ENCODE measurements at regions not wholly inside any gene's neighbourhood (a gene's known extent, or its start where the extent isn't known, plus 50 kb on each side); places are given as distances from the start of the nearest gene placed in this dataset.

DNA sequence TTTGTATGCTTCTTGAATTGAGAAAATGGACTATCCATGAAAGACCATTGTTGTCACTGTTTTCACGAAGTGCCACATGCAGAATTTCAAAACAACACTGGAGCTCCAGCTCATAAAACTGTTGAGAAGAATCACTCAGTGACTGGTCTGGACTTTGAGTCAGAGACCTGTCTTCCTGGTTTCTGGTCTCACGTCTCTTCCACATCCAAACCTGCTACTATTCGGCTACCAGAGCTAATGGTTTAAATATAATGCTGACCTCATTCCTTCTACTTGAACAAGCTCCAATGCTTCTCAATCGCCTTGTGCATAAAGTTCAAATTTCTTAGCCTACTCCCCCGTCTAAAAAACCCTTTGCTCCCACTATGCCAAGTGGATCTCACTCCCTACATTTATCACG is 227.9 kb upstream of the NR2F2 start:
- no peak overlapping the region for H3K27ac ChIP-seq (ENCODE audit: low read depth, low read length, poor library complexity, severe bottlenecking)
- CTCF ChIA-PET, result no interaction called here
- TF ChIP-seq EZH2 (IDR thresholded peaks at IDR 0.05; ENCODE audit: borderline replicate concordance, low read depth, low read length, poor library complexity, severe bottlenecking), result no peak
- TF ChIP-seq, protein P1, sequence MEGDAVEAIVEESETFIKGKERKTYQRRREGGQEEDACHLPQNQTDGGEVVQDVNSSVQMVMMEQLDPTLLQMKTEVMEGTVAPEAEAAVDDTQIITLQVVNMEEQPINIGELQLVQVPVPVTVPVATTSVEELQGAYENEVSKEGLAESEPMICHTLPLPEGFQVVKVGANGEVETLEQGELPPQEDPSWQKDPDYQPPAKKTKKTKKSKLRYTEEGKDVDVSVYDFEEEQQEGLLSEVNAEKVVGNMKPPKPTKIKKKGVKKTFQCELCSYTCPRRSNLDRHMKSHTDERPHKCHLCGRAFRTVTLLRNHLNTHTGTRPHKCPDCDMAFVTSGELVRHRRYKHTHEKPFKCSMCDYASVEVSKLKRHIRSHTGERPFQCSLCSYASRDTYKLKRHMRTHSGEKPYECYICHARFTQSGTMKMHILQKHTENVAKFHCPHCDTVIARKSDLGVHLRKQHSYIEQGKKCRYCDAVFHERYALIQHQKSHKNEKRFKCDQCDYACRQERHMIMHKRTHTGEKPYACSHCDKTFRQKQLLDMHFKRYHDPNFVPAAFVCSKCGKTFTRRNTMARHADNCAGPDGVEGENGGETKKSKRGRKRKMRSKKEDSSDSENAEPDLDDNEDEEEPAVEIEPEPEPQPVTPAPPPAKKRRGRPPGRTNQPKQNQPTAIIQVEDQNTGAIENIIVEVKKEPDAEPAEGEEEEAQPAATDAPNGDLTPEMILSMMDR (conservative IDR thresholded peaks at IDR 0.05; ENCODE audit: low read depth, low read length), result no peak

DNA sequence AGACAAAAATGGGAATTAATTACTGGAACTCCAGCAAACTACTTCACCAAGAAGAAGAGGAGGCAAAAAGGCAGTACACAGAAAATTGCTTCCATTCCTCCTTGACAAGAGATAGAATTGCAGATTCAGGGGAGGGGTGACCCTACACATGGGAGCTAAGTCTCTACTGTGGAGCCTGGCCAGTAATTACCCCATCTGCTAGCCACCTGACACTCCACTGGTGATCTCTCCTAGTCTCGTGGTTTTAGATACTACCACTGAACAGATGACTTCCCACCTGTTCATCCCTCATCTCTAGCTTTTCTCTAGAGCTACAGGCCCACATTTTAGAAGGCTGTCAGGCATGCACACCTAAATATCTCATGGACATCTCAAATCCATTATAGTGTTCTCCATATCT is 224.3 kb upstream of the NR2F2 start:
- CTCF ChIA-PET, result no interaction called here

More for the DNA sequence above, 227.9 kb upstream of the NR2F2 start:
- H3K4me3 ChIP-seq (ENCODE audit: low read depth, low read length, poor library complexity, severe bottlenecking), result no peak overlapping the region
- H3K27me3 ChIP-seq (replicated peaks; ENCODE audit: insufficient read depth, low read depth, low read length, poor library complexity), result no peaks in the 10 kb centered on the region
- H3K9me3 ChIP-seq (ENCODE audit: low read depth, low read length, poor library complexity, severe bottlenecking), result no peaks in the 10 kb centered on the region
- H3K36me3 ChIP-seq (ENCODE audit: insufficient read depth, low read length, poor library complexity, severe bottlenecking), result no peaks in the 10 kb centered on the region
- intact Hi-C loops (cut with micrococcal nuclease; ENCODE audit: unreplicated experiment), result no loop called here
- POLR2A ChIA-PET (ENCODE audit: low non-redundant PET), result no interaction called here
- BruUV-seq (replicated peaks), result no TSS peak
- peaks cover 8% of the 10 kb centered on the region for H3K4me1 ChIP-seq (ENCODE audit: insufficient read depth, low read length, poor library complexity, severe bottlenecking)
- no peak for DNase-seq (ENCODE audit: low spot score)

DNA sequence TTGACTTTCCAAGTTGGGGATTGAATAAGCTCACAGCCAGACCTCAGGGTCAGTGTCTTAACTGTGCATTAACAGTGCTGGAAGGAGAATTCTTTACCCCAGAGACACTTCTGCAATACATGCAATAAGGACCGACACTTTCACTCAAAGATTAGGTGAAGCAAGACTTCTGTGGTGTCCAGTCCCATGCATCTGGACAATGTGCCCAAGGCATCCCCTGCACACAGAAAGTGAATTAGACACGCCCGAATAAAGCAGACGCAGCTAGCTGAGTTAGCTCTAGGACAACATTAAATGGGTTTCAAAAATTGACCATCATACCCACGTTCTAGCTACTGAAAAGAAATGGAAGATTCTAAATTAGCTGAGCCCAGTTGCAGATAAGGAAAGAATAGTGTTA is 223.9 kb upstream of the NR2F2 start:
- H3K4me3 ChIP-seq (ENCODE audit: low read depth, low read length, poor library complexity, severe bottlenecking), result no peak overlapping the region
- ChIA-PET POLR2A (ENCODE audit: low non-redundant PET) (no interaction called here), CTCF (no interaction called here)
- TF ChIP-seq EZH2 (IDR thresholded peaks at IDR 0.05; ENCODE audit: borderline replicate concordance, low read depth, low read length, poor library complexity, severe bottlenecking), result no peak
- TF ChIP-seq, protein P1 (conservative IDR thresholded peaks at IDR 0.05; ENCODE audit: low read depth, low read length), result no peak
- H3K9me3 ChIP-seq (ENCODE audit: low read depth, low read length, poor library complexity, severe bottlenecking), result no peaks in the 10 kb centered on the region
- DNase-seq (ENCODE audit: low spot score), result no peak
- BruUV-seq (replicated peaks), result no TSS peak
- intact Hi-C loops (cut with micrococcal nuclease; ENCODE audit: unreplicated experiment), result no loop called here
- peaks cover 8% of the 10 kb centered on the region for H3K4me1 ChIP-seq (ENCODE audit: insufficient read depth, low read length, poor library complexity, severe bottlenecking)
- H3K27ac ChIP-seq (ENCODE audit: low read depth, low read length, poor library complexity, severe bottlenecking), result no peak overlapping the region
- H3K27me3 ChIP-seq (replicated peaks; ENCODE audit: insufficient read depth, low read depth, low read length, poor library complexity), result no peaks in the 10 kb centered on the region
- no peaks in the 10 kb centered on the region for H3K36me3 ChIP-seq (ENCODE audit: insufficient read depth, low read length, poor library complexity, severe bottlenecking)

More for the DNA sequence above, 224.3 kb upstream of the NR2F2 start:
- BruUV-seq (replicated peaks), result no TSS peak
- POLR2A ChIA-PET (ENCODE audit: low non-redundant PET), result no interaction called here
- Histone ChIP-seq H3K27ac (ENCODE audit: low read depth, low read length, poor library complexity, severe bottlenecking) (no peak overlapping the region), H3K9me3 (ENCODE audit: low read depth, low read length, poor library complexity, severe bottlenecking) (no peaks in the 10 kb centered on the region), H3K4me3 (ENCODE audit: low read depth, low read length, poor library complexity, severe bottlenecking) (no peak overlapping the region), H3K4me1 (ENCODE audit: insufficient read depth, low read length, poor library complexity, severe bottlenecking) (peaks cover 8% of the 10 kb centered on the region), H3K27me3 (replicated peaks; ENCODE audit: insufficient read depth, low read depth, low read length, poor library complexity) (no peaks in the 10 kb centered on the region), H3K36me3 (ENCODE audit: insufficient read depth, low read length, poor library complexity, severe bottlenecking) (no peaks in the 10 kb centered on the region)
- intact Hi-C loops (cut with micrococcal nuclease; ENCODE audit: unreplicated experiment), result no loop called here
- DNase-seq (ENCODE audit: low spot score), result no peak
- no peak for TF ChIP-seq EZH2 (IDR thresholded peaks at IDR 0.05; ENCODE audit: borderline replicate concordance, low read depth, low read length, poor library complexity, severe bottlenecking)
- TF ChIP-seq, protein P1 (conservative IDR thresholded peaks at IDR 0.05; ENCODE audit: low read depth, low read length), result no peak
